Osteoblast (primary cell): ENCODE measurements at regions not wholly inside any gene's neighbourhood (a gene's known extent, or its start where the extent isn't known, plus 50 kb on each side); places are given as distances from the start of the nearest gene placed in this dataset.
"Not testable (repeated sequence)": the region's sequence is repeated elsewhere in the genome, so short reads cannot be mapped to it uniquely, and the experiment has no call there.

Experiments
- DNase-seq: peaks from one replicate; pipeline ENCODE4 v3.0.0; 2011; ENCODE audit warnings: low spot score, mixed read lengths; ENCODE audit not compliant: insufficient read length; ENCODE audit errors: missing footprints
- H2AFZ ChIP-seq: 2 replicates; pipeline ENCODE4 v1.6.0; 2011; ENCODE audit warnings: mild to moderate bottlenecking, low read length
- H3K27ac ChIP-seq: 2 replicates; pipeline ENCODE4 v1.5.1; 2011; ENCODE audit warnings: mild to moderate bottlenecking, low read depth, low read length, moderate library complexity
- H3K27me3 ChIP-seq: 2 replicates; pipeline ENCODE4 v1.6.0; 2012; ENCODE audit warnings: mild to moderate bottlenecking, control low read depth, inconsistent platforms, low read length, moderate library complexity; ENCODE audit not compliant: insufficient read depth
- H3K36me3 ChIP-seq: 2 replicates; pipeline ENCODE4 v1.5.1; 2011; ENCODE audit warnings: mild to moderate bottlenecking, low read length, control low read depth, moderate library complexity; ENCODE audit not compliant: insufficient read depth
- H3K4me1 ChIP-seq: 2 replicates; pipeline ENCODE4 v1.5.1; 2011; ENCODE audit warnings: mild to moderate bottlenecking, low read length, control low read depth, moderate library complexity; ENCODE audit not compliant: insufficient read depth
- H3K4me2 ChIP-seq: 2 replicates; pipeline ENCODE4 v1.6.0; 2011; ENCODE audit warnings: mild to moderate bottlenecking, low read length; ENCODE audit not compliant: insufficient read depth
- H3K4me3 ChIP-seq: fragments of 200-600 bp; sonication (generic); 3 replicates; pipeline ENCODE4 v1.5.1; 2012; ENCODE audit warnings: mild to moderate bottlenecking, low read length, inconsistent platforms; ENCODE audit not compliant: insufficient read depth
- H3K79me2 ChIP-seq: 2 replicates; pipeline ENCODE4 v1.6.0; 2012; ENCODE audit warnings: mild to moderate bottlenecking, low read length, control low read depth, inconsistent platforms; ENCODE audit not compliant: insufficient read depth
- H3K9me3 ChIP-seq: 2 replicates; pipeline ENCODE4 v1.5.1; 2011; ENCODE audit warnings: low read depth, low read length, control low read depth
- H4K20me1 ChIP-seq: 2 replicates; pipeline ENCODE4 v1.6.0; 2012; ENCODE audit warnings: mild to moderate bottlenecking, low read length, control low read depth; ENCODE audit not compliant: insufficient read depth
- CTCF ChIP-seq: IDR thresholded peaks from 2 replicates; pipeline ENCODE4 v1.5.1; 2011; ENCODE audit warnings: mild to moderate bottlenecking, low read depth, low read length, moderate library complexity; ENCODE audit errors: extremely low read depth

GRCh38 chr5:23895614-23896013 lies 388.2 kb downstream of the PRDM9 start:
- H3K4me1 ChIP-seq: no peaks in the 10 kb centered on the region
- H3K27me3 ChIP-seq: no peaks in the 10 kb centered on the region
- no peaks in the 10 kb centered on the region for H3K36me3 ChIP-seq
- H3K4me2 ChIP-seq: no peak overlapping the region
- H3K9me3 ChIP-seq: no peaks in the 10 kb centered on the region
- TF ChIP-seq CTCF: no peak
- H2AFZ ChIP-seq: no peak overlapping the region
- no peaks in the 10 kb centered on the region for H4K20me1 ChIP-seq
- DNase-seq: no peak
- no peak overlapping the region for H3K4me3 ChIP-seq
- no peak overlapping the region for H3K27ac ChIP-seq
- H3K79me2 ChIP-seq: no peaks in the 10 kb centered on the region

- Histone ChIP-seq H3K27me3 (no peaks in the 10 kb centered on the region), H2AFZ (no peak overlapping the region), H3K27ac (no peak overlapping the region), H3K79me2 (no peaks in the 10 kb centered on the region), H4K20me1 (no peaks in the 10 kb centered on the region), H3K9me3 (no peaks in the 10 kb centered on the region), H3K4me1 (no peaks in the 10 kb centered on the region), H3K36me3 (no peaks in the 10 kb centered on the region), H3K4me2 (no peak overlapping the region), H3K4me3 (no peak overlapping the region)
- no peak for DNase-seq
- TF ChIP-seq CTCF: no peak
These were observed 423.6 kb downstream of the PRDM9 start for GRCh38 chr5:23930985-23931384.

- H4K20me1 ChIP-seq, H3K79me2 ChIP-seq, H3K27ac ChIP-seq, H3K4me3 ChIP-seq, H3K36me3 ChIP-seq, DNase-seq, H3K27me3 ChIP-seq, H3K4me2 ChIP-seq, H3K4me1 ChIP-seq, H2AFZ ChIP-seq, H3K9me3 ChIP-seq: not testable (repeated sequence)
These were observed 444.0 kb downstream of the PRDM9 start for GRCh38 chr5:23951261-23951928.

GRCh38 chr5:23963449-23963848 lies 456.0 kb downstream of the PRDM9 start:
- H3K4me2 ChIP-seq: no peak overlapping the region
- H3K79me2 ChIP-seq: no peaks in the 10 kb centered on the region
- no peak overlapping the region for H3K27ac ChIP-seq
- H3K9me3 ChIP-seq: no peaks in the 10 kb centered on the region
- no peaks in the 10 kb centered on the region for H3K27me3 ChIP-seq
- no peak for DNase-seq
- H2AFZ ChIP-seq: no peak overlapping the region
- H3K4me3 ChIP-seq: no peak overlapping the region
- H4K20me1 ChIP-seq: no peaks in the 10 kb centered on the region
- no peaks in the 10 kb centered on the region for H3K4me1 ChIP-seq
- no peaks in the 10 kb centered on the region for H3K36me3 ChIP-seq
- TF ChIP-seq CTCF: no peak
